ENCODE measurements at regions not wholly inside any gene's neighbourhood (a gene's known extent, or its start where the extent isn't known, plus 50 kb on each side); places are given as distances from the start of the nearest gene placed in this dataset.

GRCh38 chr2:51194656-51195055 lies 162.7 kb upstream of the NRXN1 start:
- no peak for DNase-seq
- over 99% methylated on average over 9 of the region's 10 CpGs for WGBS (ENCODE audit: insufficient coverage, low lambda C conversion rate)

DNA sequence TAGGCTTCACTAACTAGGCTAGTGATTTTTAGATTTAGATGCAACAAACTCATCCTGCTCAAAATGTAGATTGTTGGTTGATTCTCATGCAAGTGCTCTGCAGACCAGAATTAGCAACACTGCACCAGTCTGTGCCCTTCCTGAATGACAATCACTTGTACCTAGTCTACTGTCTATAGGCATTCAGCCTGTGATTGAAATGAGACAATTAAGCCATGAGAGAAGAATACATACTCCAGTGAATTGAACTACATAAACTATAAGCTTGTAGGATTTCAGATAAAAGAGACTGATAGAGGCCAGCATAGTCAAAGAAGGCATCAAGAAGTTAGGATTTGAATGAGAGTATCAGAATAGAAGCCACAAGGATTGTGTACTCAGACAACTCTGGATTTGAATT lies 138.3 kb upstream of the NRXN1 start:
- H3K27ac ChIP-seq (ENCODE audit: low read length): no peak overlapping the region
- H3K27me3 ChIP-seq (ENCODE audit: control insufficient read depth, insufficient read depth, low read length): no peaks in the 10 kb centered on the region
- no peaks in the 10 kb centered on the region for H3K4me1 ChIP-seq (ENCODE audit: control insufficient read depth, insufficient read depth, low read length)
- no peaks in the 10 kb centered on the region for H3K9me3 ChIP-seq (ENCODE audit: control insufficient read depth, low read depth, low read length)
- DNase-seq: no peak
- no peak overlapping the region for H3K4me3 ChIP-seq (ENCODE audit: low read length)
- H3K36me3 ChIP-seq (ENCODE audit: control insufficient read depth, insufficient read depth, low read length): no peaks in the 10 kb centered on the region

More at GRCh38 chr2:51194656-51195055, 162.7 kb upstream of the NRXN1 start:
- H3K27me3 ChIP-seq (ENCODE audit: control insufficient read depth, insufficient read depth, low read length): no peaks in the 10 kb centered on the region
- no peak overlapping the region for H3K4me3 ChIP-seq (ENCODE audit: low read length)
- H3K4me1 ChIP-seq (ENCODE audit: control insufficient read depth, insufficient read depth, low read length): no peaks in the 10 kb centered on the region
- peaks cover 7% of the 10 kb centered on the region for H3K9me3 ChIP-seq (ENCODE audit: control insufficient read depth, low read depth, low read length)
- no peak overlapping the region for H3K27ac ChIP-seq (ENCODE audit: low read length)
- H3K36me3 ChIP-seq (ENCODE audit: control insufficient read depth, insufficient read depth, low read length): no peaks in the 10 kb centered on the region

DNA sequence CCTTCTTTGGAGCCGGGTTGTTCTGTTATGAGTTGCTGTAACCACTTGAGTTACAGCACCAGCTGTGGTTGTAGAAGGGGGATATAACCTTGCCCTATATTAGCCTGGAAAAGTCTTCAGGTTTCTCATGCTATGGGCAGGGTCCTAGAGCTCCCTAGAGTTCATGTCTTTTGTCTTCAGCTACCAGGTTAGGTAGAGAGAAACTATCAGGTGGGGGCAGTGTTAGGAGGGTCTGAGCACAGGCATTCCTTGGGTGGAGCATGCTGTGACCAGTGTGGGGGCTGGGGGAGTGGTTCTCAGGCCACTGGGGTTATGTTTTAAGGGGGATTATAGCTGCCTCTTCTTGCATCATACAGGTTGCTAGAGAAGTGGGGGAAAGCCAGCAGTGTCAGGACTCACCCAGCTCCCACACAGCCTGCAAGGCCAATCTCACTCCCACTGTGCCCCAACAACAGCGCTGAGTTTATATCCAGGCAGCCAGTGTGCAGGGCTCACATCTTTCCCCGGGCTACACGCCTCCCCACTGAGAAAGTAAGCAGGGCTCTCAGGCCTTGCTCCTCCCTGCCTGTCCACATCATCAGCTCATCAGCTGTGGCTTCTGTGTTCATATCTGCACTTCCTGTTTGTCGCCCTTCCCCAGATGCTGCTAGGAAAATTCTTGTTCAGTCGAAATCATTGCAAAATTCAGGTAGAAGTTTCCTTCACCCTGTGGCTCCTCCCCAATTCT lies 133.8 kb upstream of the NRXN1 start:
- H3K9me3 ChIP-seq (ENCODE audit: control insufficient read depth, low read depth, low read length): no peaks in the 10 kb centered on the region
- no peaks in the 10 kb centered on the region for H3K4me1 ChIP-seq (ENCODE audit: control insufficient read depth, insufficient read depth, low read length)
- H3K27me3 ChIP-seq (ENCODE audit: control insufficient read depth, insufficient read depth, low read length): no peaks in the 10 kb centered on the region
- H3K36me3 ChIP-seq (ENCODE audit: control insufficient read depth, insufficient read depth, low read length): no peaks in the 10 kb centered on the region
- H3K4me3 ChIP-seq (ENCODE audit: low read length): no peak overlapping the region
- no CpG with 5 or more reads among the region's 6 CpGs for WGBS (ENCODE audit: insufficient coverage, low lambda C conversion rate)
- H3K27ac ChIP-seq (ENCODE audit: low read length): no peak overlapping the region
- no peak for DNase-seq

- H3K9me3 ChIP-seq (ENCODE audit: control insufficient read depth, low read depth, low read length): no peaks in the 10 kb centered on the region
- no peak overlapping the region for H3K4me3 ChIP-seq (ENCODE audit: low read length)
- H3K4me1 ChIP-seq (ENCODE audit: control insufficient read depth, insufficient read depth, low read length): no peaks in the 10 kb centered on the region
- no peaks in the 10 kb centered on the region for H3K36me3 ChIP-seq (ENCODE audit: control insufficient read depth, insufficient read depth, low read length)
- H3K27ac ChIP-seq (ENCODE audit: low read length): no peak overlapping the region
- no peaks in the 10 kb centered on the region for H3K27me3 ChIP-seq (ENCODE audit: control insufficient read depth, insufficient read depth, low read length)
- 80% methylated on average over 1 of the region's 1 CpG for WGBS (ENCODE audit: insufficient coverage, low lambda C conversion rate)
- DNase-seq: no peak
Measured at GRCh38 chr2:51158251-51158650, 126.3 kb upstream of the NRXN1 start.

GRCh38 chr2:51153236-51153635 lies 121.3 kb upstream of the NRXN1 start:
- Histone ChIP-seq H3K27ac (ENCODE audit: low read length) (no peak overlapping the region), H3K4me3 (ENCODE audit: low read length) (no peak overlapping the region), H3K27me3 (ENCODE audit: control insufficient read depth, insufficient read depth, low read length) (no peaks in the 10 kb centered on the region), H3K36me3 (ENCODE audit: control insufficient read depth, insufficient read depth, low read length) (no peaks in the 10 kb centered on the region), H3K4me1 (ENCODE audit: control insufficient read depth, insufficient read depth, low read length) (no peaks in the 10 kb centered on the region), H3K9me3 (ENCODE audit: control insufficient read depth, low read depth, low read length) (peaks cover 8% of the 10 kb centered on the region)
- DNase-seq: no peak

GRCh38 chr2:51151490-51152140 lies 119.7 kb upstream of the NRXN1 start:
- H3K27me3 ChIP-seq (ENCODE audit: control insufficient read depth, insufficient read depth, low read length): no peaks in the 10 kb centered on the region
- WGBS (ENCODE audit: insufficient coverage, low lambda C conversion rate): no CpG with 5 or more reads among the region's 30 CpGs
- no peak for DNase-seq
- H3K4me1 ChIP-seq (ENCODE audit: control insufficient read depth, insufficient read depth, low read length): no peaks in the 10 kb centered on the region
- H3K4me3 ChIP-seq (ENCODE audit: low read length): no peak overlapping the region
- H3K36me3 ChIP-seq (ENCODE audit: control insufficient read depth, insufficient read depth, low read length): no peaks in the 10 kb centered on the region
- peaks cover 8% of the 10 kb centered on the region for H3K9me3 ChIP-seq (ENCODE audit: control insufficient read depth, low read depth, low read length)
- H3K27ac ChIP-seq (ENCODE audit: low read length): no peak overlapping the region

DNA sequence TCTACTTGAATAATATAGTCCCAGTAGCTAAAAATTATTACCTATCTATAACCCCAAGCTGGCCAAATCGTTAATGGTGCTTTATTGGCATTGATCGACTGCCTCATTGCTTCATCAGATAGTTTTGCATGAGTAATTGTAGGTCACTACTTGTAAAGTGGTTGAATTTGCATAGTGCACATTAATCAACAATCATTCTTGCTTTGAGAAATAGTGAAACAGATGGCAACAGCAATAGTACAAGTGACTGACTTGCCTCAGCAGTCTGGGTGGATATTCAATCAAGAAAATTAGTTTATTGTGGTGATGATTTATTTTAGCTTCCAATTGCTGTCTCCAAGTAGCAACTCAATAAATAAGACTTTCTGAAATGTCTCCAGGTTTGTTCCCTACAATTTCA lies 117.8 kb upstream of the NRXN1 start:
- WGBS (ENCODE audit: insufficient coverage, low lambda C conversion rate): no CpG with 5 or more reads among the region's 2 CpGs
- Histone ChIP-seq H3K4me1 (ENCODE audit: control insufficient read depth, insufficient read depth, low read length) (no peaks in the 10 kb centered on the region), H3K4me3 (ENCODE audit: low read length) (no peak overlapping the region), H3K27ac (ENCODE audit: low read length) (no peak overlapping the region), H3K36me3 (ENCODE audit: control insufficient read depth, insufficient read depth, low read length) (no peaks in the 10 kb centered on the region), H3K9me3 (ENCODE audit: control insufficient read depth, low read depth, low read length) (peaks cover 8% of the 10 kb centered on the region), H3K27me3 (ENCODE audit: control insufficient read depth, insufficient read depth, low read length) (no peaks in the 10 kb centered on the region)
- no peak for DNase-seq

GRCh38 chr2:51145761-51146160 lies 113.8 kb upstream of the NRXN1 start:
- Histone ChIP-seq H3K4me3 (ENCODE audit: low read length) (no peak overlapping the region), H3K36me3 (ENCODE audit: control insufficient read depth, insufficient read depth, low read length) (no peaks in the 10 kb centered on the region), H3K27me3 (ENCODE audit: control insufficient read depth, insufficient read depth, low read length) (no peaks in the 10 kb centered on the region), H3K27ac (ENCODE audit: low read length) (no peak overlapping the region), H3K9me3 (ENCODE audit: control insufficient read depth, low read depth, low read length) (no peaks in the 10 kb centered on the region), H3K4me1 (ENCODE audit: control insufficient read depth, insufficient read depth, low read length) (no peaks in the 10 kb centered on the region)
- DNase-seq: no peak
- WGBS (ENCODE audit: insufficient coverage, low lambda C conversion rate): no CpG with 5 or more reads among the region's 6 CpGs

DNA sequence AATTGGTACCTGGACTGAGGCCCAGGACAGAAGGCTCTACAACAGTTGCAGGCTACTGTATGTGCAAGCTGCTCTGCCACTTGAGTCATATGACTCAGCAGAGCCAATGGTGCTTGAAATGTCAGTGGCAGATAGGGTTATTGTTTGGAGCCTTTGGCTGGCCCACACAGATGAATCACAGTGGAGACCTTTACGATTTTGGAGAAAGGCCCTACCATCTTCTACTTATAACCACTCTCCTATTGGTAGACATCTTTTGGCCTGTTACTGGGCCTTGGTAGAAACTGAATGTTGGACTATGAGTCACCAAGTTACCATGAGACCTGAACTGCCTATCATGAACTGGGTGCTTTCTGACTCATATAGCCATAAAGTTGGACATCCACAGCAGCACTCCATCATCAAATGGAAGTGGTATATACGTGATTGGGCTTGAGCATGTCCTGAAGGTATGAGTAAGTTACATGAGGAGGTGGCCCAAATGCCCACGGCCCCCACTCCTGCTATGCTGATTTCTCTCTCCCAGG lies 88.9 kb upstream of the NRXN1 start:
- H3K36me3 ChIP-seq (ENCODE audit: control insufficient read depth, insufficient read depth, low read length): no peaks in the 10 kb centered on the region
- no peaks in the 10 kb centered on the region for H3K4me1 ChIP-seq (ENCODE audit: control insufficient read depth, insufficient read depth, low read length)
- H3K27ac ChIP-seq (ENCODE audit: low read length): no peak overlapping the region
- DNase-seq: no peak
- 100% methylated on average over 1 of the region's 3 CpGs for WGBS (ENCODE audit: insufficient coverage, low lambda C conversion rate)
- H3K27me3 ChIP-seq (ENCODE audit: control insufficient read depth, insufficient read depth, low read length): no peaks in the 10 kb centered on the region
- H3K4me3 ChIP-seq (ENCODE audit: low read length): no peak overlapping the region
- H3K9me3 ChIP-seq (ENCODE audit: control insufficient read depth, low read depth, low read length): no peaks in the 10 kb centered on the region

DNA sequence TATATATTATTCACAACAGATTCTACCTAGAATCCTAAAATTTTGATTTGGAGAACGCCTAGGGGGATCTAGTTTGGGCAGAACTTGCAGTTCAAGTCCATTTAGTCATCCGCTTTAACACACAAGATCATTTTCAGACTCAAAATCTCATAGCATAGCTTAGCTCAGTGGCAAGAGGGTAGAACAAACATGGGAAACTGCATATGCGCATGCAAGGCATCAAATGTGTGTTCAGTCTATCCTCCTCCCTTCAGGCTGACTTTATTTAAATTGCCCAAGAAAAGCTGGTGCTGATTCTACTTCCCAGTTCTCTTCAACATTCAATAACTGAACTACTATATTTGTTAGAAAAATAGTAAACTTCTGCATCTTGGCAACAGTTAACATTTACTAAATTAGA lies 79.6 kb upstream of the NRXN1 start:
- no peak for DNase-seq
- Histone ChIP-seq H3K27ac (ENCODE audit: low read length) (no peak overlapping the region), H3K36me3 (ENCODE audit: control insufficient read depth, insufficient read depth, low read length) (no peaks in the 10 kb centered on the region), H3K9me3 (ENCODE audit: control insufficient read depth, low read depth, low read length) (no peaks in the 10 kb centered on the region), H3K27me3 (ENCODE audit: control insufficient read depth, insufficient read depth, low read length) (no peaks in the 10 kb centered on the region), H3K4me3 (ENCODE audit: low read length) (no peak overlapping the region), H3K4me1 (ENCODE audit: control insufficient read depth, insufficient read depth, low read length) (no peaks in the 10 kb centered on the region)
- WGBS (ENCODE audit: insufficient coverage, low lambda C conversion rate): 100% methylated on average over 1 of the region's 3 CpGs

DNA sequence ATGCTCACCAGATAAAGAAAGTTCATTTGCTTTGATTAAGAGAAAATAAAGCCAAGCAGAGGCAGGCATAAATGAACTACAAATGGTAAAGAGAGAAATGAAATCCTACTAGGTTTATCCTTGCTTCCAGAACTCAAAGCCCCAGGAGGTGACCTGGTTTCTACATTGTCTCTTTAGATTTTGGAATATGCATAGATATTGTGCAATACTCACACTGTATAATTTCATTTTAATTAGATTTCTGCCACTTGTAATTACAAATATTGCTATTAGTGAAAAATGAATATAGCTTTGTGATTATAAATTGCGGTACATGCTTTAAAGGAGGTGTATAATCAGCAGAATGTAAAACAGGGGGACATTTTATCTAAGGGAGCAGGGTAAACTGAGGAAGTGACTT lies 76.9 kb upstream of the NRXN1 start:
- no peaks in the 10 kb centered on the region for H3K4me1 ChIP-seq (ENCODE audit: control insufficient read depth, insufficient read depth, low read length)
- H3K9me3 ChIP-seq (ENCODE audit: control insufficient read depth, low read depth, low read length): no peaks in the 10 kb centered on the region
- H3K27ac ChIP-seq (ENCODE audit: low read length): no peak overlapping the region
- DNase-seq: no peak
- H3K36me3 ChIP-seq (ENCODE audit: control insufficient read depth, insufficient read depth, low read length): no peaks in the 10 kb centered on the region
- 100% methylated on average over 1 of the region's 1 CpG for WGBS (ENCODE audit: insufficient coverage, low lambda C conversion rate)
- H3K27me3 ChIP-seq (ENCODE audit: control insufficient read depth, insufficient read depth, low read length): no peaks in the 10 kb centered on the region
- no peak overlapping the region for H3K4me3 ChIP-seq (ENCODE audit: low read length)

All from large intestine (tissue), 3 donors.